ENCODE measurements at regions not wholly inside any gene's neighbourhood (a gene's known extent, or its start where the extent isn't known, plus 50 kb on each side); places are given as distances from the start of the nearest gene placed in this dataset.

GRCh38 chr12:125283521-125283920 is 218.3 kb downstream of the AACS start:
- TF ChIP-seq POLR2AphosphoS5 (IDR thresholded peaks at IDR 0.05; ENCODE audit: low read depth) (no peak), CTCF (IDR thresholded peaks at IDR 0.05; ENCODE audit: insufficient read depth, low read length) (no peak), GABPA (IDR thresholded peaks at IDR 0.05; ENCODE audit: low read depth) (no peak), REST (IDR thresholded peaks at IDR 0.05; ENCODE audit: insufficient replicate concordance, low read depth) (no peak), SPI1 (IDR thresholded peaks at IDR 0.05; ENCODE audit: borderline replicate concordance, low read depth) (no peak)

Measured in HL-60 (cell line).